ENCODE measurements at regions not wholly inside any gene's neighbourhood (a gene's known extent, or its start where the extent isn't known, plus 50 kb on each side); places are given as distances from the start of the nearest gene placed in this dataset.

DNA sequence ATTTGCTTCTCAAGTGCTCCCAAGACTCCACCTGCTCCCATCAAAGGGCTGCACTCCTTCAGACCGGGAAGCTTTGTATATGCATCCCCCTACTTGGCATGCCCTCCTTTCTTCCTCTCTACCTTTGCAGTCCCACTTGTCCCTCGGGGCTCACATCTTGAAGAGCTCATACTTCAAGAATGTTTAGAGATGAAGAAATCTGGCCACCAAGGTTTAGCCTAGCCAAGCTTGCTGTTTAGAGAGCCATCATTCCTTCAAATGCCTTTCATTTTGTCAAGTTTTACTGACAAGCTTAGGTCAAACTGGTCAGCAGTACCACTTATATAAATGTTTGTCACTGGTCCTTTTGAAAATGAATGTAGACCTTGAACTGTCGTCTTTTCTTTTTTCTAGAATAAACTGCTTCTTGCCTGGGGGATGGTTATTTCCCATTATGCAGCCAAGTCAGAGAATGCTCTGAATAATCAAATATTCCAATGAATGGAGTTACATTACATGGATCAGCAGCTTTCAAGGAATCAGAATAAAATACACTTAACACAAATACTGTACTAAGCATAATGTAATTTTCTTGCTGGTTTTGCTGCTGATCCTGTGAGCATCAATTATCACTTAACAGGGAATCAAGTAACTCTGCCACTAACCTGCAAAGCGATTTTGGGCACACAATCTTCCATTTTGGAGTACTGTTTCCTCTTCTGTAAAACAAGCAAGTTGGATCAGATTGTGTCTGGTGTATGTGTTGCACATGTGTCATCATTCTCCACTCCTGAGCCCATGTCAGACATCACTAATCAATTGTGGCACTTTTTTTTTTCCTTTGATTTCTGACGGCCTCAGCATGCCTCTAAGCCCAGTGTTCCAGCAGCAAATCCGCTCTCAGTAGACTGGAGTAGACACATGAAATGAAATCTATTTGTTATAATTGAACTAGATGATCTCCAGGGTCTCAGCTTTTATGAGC is 357.9 kb downstream of the PTEN start:
- TF ChIP-seq, protein P1, sequence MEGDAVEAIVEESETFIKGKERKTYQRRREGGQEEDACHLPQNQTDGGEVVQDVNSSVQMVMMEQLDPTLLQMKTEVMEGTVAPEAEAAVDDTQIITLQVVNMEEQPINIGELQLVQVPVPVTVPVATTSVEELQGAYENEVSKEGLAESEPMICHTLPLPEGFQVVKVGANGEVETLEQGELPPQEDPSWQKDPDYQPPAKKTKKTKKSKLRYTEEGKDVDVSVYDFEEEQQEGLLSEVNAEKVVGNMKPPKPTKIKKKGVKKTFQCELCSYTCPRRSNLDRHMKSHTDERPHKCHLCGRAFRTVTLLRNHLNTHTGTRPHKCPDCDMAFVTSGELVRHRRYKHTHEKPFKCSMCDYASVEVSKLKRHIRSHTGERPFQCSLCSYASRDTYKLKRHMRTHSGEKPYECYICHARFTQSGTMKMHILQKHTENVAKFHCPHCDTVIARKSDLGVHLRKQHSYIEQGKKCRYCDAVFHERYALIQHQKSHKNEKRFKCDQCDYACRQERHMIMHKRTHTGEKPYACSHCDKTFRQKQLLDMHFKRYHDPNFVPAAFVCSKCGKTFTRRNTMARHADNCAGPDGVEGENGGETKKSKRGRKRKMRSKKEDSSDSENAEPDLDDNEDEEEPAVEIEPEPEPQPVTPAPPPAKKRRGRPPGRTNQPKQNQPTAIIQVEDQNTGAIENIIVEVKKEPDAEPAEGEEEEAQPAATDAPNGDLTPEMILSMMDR (IDR thresholded peaks at IDR 0.05; ENCODE audit: insufficient read depth, low read length, poor library complexity, severe bottlenecking) = no peak
- no peak for TF ChIP-seq EZH2phosphoT487 (conservative IDR thresholded peaks at IDR 0.05; ENCODE audit: low read length)

Measured in SU-DHL-6 (cell line).